HG03442 (cell line): ENCODE measurements at regions not wholly inside any gene's neighbourhood (a gene's known extent, or its start where the extent isn't known, plus 50 kb on each side); places are given as distances from the start of the nearest gene placed in this dataset.
"Not testable (repeated sequence)": the region's sequence is repeated elsewhere in the genome, so short reads cannot be mapped to it uniquely, and the experiment has no call there.

Experiments
- ATAC-seq: cut with Tn5 transposase; IDR thresholded peaks from one replicate; pipeline ENCODE4 v1.9.1; 2021; ENCODE audit warnings: mild to moderate bottlenecking, moderate library complexity; ENCODE audit not compliant: unreplicated experiment

DNA sequence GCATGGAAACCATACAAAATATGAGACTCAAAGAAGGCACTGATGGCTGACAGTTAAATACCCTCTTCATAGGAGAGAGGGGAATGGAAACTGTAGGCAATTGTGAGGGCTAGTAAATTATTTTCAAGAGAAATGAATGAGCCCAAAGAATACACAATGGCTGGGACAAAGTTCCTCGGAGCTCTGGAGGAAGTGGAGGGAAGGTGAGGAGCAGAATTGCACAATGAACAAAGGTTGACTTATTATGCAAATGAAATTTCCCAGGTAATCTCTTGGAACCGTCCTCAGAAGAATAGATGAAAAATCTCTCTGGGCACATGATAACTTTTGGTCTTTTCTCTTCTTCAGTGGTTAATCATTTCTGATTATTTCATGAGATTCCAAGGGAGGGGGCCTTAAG lies 202.6 kb upstream of the VCX start:
- no peak for ATAC-seq

DNA sequence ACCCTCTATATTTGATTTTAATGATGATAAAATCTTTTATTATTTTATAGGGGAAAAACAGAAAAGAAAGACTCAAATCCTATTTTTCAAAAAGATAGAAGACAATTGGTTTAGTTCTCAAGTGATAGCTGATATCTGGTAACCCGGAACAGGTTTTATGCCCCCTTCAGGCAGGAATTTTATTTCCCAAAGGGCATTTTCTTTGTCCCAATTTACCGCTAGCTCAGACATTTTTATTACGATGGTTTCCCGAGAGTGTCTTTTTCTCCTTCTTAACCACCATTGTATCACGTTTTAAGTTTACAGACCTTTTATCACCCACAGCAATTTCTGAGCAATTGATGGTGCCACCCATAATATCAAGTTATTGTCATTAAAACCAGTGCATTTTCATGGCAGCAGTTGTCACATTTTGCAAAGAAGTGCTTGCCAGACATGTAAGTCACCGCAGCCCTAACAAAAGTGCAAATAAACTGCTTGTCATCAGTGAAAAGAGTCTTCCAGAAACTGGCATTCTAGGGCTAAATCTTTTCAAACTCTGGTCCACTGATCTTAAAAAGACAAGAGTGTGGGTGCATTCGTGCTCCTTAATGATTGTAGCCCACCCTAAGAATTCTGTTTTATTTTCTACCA lies 204.8 kb upstream of the VCX start:
- ATAC-seq: no peak

DNA sequence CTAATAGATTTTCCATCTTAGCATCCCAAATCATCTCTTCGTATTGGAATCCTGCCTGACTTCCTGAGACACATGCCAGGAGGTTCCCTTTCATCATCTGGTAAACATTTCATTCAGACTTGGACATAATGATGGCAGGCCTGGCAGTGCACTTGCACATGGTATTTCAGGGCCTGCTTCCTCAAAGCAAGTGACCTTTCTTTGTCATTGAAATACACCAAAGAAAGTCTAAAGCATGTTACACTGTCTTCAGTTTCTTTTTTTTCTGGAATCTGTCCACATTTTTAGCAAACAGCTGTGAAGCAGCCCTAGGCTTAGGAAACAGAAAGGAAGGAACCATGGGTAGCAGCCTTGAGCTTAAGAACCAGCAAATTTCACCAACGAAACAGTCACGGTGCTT lies 205.9 kb upstream of the VCX start:
- no peak for ATAC-seq

DNA sequence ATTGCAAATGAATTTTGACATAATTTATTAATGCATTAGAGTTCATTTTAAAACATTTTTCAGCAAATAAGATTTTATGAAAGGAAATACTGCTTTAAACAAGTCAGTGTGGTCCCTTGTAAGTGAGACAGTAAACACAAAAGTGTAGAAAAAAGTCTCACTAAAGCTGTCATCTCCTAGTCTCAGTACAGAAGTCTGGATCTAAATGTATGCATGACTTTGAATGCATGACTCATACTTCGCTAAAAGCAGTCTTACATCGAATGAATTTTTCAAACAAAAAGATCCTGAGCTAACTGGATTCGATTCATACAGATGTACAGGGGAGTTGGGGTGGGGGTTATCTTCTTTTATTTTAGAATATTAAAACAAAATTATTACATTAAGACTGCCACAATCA lies 207.4 kb upstream of the VCX start:
- no peak for ATAC-seq

DNA sequence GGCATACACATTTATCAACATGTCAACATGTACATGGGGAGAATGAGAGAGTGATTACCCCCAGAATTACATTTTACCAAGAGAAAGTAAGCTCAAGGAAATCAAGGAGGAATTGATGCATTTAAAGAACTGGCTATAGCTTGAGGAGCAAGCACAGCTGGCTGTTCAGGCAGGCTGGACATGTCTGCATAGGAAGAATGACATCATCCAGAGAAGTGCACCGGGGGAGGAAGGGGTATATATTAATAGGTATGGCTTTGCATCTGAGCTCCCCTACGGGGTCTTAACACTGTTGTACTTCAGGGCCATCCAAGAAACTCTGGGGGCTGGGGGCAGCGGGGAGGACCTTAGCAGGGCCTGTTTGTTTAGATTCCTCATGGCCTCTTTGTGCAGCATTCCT lies 222.4 kb upstream of the VCX start:
- ATAC-seq: no peak

DNA sequence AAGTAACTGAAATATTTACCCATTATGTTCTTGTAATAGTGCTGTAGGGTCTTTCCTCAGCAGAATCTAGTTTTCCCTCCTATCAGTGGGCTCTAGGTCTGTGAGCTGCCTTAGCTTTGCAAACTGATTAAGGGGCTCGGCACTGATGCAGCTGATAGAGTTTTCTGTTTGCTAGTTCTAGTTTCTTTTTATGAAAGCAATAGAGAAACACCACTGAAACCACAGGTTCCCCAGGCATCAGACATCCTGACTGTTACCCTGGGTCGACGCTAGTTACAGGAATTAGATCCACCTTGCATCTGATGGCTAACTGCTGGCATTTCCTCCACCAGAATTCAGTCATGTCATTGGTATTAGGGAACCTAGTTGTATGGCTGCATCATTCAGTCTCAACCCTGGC lies 225.0 kb upstream of the VCX start:
- no peak for ATAC-seq

DNA sequence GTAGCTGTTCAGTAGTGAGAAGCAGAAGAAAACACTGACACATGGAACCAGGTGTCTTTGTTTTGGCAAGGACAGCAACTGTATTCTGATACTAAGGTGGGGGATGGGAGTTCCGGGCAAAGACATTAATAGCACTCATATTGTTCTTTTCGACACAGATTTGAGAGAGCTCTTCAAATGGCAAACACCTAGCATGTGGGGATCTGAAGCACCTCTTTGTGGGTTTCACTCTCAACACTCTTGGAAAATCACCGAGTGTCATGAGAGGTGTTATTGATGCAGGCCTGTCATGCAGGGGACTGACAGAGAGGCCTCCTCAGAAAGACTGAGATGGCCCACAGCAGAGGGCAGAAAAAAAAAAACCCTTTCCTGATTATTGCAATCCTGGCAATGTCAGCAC lies 228.4 kb upstream of the VCX start:
- ATAC-seq: no peak

DNA sequence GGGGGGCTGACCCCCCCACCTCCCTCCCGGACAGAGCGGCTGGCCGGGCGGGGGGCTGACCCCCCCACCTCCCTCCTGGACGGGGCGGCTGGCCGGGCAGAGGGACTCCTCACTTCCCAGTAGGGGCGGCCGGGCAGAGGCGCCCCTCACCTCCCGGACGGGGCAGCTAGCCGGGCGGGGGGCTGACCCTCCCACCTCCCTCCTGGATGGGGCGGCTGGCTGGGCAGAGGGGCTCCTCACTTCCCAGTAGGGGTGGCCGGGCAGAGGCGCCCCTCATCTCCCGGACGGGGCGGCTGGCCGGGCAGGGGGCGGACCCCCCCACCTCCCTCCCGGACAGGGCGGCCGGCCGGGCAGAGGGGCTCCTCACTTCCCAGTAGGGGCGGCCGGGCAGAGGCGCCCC lies 234.3 kb upstream of the VCX start:
- not testable (repeated sequence) for ATAC-seq

DNA sequence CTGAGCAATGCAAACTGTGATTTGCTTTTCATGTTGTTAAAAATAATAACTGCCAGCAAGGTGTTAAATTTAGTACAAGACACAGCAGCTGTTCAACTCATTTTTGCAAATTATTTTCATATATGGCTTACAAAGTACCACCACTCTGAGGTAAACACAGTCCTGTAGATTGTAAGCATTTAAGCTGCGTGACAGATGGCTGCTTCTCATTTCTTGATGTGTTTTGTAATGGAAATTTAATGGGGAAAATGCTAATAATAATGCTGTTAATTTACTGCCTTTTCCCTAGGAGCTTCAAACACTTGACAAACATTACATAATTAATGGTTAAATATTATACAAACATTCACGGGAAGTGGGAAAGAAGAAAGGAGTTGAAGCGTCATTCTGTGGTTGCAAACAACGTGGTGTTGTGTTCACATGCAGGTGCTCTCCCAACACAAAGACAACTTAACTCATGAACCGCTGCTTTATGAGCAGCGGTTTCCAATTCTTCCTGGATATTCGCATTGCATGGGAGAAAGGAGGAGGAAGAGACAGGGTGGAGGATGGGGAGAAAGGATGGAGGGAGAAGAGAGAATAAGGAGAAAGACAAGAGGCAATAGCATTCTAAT lies 236.8 kb upstream of the VCX start:
- no peak for ATAC-seq

DNA sequence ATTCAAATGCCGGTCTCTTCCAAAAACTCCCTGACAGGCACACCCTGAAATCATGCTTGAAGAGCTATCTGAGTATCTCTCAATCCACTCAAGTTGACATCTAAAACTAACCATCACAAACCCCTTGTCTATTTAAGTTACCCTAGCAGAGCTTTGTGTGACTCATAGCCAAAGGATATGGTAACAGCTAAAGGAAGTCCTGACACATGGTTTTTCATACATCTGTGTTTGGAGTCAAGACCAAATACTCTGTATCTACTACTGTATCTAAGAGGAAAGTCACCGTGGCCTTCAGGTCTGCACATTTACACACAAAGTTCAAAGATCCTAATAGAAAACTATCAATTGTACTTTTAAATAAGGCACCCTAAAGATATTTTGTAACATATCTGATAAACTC lies 239.6 kb upstream of the VCX start:
- ATAC-seq: no peak

DNA sequence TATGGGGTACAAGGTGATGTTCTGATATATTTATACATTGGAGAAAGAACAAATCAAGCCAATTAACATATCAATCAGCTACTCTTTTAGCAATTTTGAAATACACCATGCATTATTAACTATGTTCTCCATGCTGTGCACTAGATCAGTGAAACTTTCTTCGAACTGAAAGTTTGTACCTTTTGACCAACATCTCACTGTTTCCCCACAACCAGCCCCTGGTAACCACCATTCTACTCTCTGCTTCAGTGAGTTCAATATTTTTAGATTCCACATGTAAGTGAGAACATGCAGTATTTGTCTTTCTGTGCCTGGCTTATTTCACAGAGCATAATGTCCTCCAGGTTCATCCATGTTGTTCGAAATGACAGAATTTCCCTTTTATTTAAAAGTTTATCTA lies 246.1 kb upstream of the VCX start:
- ATAC-seq: no peak

DNA sequence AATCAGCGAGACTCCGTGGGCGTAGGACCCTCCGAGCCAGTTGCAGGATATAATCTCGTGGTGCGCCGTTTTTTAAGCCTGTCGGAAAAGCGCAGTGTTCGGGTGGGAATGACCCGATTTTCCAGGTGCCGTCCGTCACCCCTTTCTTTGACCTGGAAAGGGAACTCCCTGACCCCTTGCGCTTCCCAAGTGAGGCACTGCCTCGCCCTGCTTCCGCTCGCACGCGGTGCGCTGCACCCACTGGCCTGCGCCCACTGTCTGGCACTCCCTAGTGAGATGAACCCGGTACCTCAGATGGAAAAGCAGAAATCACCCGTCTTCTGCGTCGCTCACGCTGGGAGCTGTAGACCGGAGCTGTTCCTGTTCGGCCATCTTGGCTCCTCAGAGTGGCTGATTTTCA lies 249.6 kb upstream of the VCX start:
- not testable (repeated sequence) for ATAC-seq

DNA sequence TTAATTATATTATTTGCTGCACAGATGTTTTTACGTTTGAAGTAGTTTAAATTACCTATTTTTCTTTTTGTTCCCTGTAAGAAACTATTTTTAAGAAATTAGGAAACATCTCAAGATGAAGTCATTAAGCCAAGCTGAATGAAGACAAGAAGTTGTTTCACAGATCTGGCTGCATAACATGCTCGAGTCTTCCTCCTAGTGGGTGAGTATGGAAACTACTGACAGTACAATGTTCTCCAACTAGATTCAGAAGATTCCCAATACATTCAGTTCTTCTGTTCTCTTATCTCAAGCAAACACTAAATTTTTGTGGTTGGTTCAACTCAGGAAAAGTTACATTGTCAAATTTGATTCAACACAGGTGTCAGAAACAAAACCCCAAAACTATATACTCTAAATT lies 256.8 kb upstream of the VCX start:
- ATAC-seq: no peak

DNA sequence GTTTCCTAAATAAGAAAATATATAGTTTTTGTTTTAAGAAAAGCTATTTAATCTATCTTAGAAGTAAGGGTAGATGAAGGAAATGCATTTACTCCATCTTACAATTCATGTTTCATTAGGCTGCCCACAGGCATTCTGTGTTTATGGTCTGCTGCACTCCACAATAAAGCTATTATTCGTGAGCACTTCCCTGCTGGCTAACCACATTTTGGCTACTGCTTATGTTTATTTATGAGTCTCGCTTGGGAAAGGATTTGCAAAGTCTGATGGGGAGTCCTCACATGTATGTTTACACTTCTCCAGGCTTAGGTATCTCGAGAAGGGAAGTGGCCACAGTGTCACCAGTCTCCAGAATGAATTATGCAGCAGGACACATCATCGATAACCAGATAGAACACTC lies 260.8 kb upstream of the VCX start:
- ATAC-seq: no peak

DNA sequence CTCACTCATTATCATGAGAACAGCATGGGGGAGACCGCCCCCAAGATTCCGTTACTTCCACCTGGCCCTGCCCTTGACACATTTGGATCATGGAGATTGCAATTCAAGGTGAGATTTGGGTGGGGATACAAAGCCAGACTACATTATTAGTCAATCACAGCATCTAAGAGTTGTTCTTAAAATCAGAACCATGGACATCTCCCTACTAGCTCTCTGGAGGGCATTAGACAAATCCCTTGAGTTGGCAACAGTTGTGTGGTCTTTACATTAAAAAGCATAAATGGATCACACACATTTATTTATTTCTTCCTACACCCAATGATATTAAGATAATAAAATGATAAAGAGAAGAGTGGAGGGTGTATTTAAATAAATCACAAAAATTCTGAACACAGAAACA lies 262.8 kb upstream of the VCX start:
- ATAC-seq: no peak

DNA sequence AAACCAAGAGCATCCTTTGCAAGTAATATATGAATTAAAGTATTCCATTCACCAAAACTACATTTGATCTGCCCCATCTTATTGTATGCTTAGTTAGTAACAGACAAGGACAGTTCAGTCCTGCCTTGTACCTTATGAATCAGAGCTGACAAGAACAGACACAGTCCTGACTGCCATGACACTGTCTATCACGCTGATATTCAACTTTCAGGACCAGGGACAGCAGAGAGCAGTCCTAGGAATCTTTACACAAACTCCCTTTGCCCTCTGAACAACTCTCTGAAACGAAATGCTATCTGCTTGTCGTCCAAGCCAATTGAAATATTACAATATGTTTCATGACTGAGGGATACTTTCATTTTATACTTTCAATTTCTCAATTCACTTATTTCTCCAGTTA lies 268.6 kb upstream of the VCX start:
- ATAC-seq: no peak

DNA sequence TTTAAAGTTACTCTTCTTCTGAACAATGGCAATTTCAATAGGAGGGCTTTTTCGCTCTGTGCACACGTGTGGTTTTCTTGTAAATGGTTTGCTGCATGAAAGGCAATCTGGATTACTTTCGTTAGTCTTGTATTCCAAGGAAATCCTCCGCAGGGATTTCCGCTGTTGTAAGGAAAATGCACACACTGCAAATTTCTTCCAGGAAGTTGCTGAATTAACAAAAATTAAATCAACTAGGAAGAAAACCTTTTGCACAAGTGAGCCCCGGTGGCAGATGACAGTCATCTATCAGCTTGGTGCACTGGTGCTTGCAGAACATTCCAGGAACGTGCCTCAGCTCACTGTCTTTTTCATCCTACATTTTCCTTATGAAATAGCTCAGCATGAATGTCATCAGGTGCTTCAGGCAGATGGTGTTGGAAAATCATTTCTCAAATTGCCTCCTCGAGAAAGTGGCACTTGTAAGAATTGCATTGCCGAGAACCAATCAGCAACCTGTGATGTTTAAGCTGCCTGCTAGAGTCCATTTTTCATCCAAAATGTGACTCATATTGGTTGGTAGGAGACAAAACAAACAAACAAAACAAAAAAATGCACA lies 272.4 kb upstream of the VCX start:
- no peak for ATAC-seq

DNA sequence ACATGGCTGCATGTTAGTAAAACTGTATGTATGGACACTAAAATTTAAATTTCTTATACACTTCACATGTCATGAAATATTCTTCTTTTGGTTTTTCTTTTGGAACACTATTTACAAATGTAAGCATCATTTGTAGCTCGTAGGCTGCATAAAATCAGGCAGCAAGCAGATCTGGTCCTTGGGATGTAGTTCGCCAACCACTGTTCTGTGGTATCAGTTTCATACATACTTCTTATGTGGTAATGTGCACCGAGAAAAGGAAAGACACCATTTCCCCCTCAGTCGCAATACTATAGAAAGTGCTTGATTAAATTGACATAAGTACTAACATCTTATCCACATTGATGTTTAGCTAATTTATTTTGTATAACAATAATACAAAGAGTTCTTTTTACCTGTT lies 274.4 kb upstream of the VCX start:
- no peak for ATAC-seq

DNA sequence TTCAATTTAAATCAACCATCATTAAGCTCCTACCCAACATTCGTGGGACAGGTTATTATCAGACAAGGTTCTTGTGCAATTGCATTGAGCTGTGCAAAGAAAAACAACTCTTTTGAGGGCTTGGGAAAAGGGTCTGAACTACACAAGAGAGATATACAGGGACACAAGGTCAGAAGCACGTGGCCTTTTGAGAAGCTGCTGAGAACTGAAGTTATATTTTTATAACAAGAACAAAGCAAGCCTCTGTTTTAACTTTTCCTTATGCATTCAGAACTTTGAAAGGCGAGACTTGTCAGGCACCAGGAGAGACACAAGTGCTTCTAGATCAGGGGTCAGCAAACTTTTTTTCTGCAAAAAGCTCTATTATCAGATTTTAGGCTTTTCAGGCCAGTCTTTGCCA lies 274.8 kb upstream of the VCX start:
- ATAC-seq: no peak

DNA sequence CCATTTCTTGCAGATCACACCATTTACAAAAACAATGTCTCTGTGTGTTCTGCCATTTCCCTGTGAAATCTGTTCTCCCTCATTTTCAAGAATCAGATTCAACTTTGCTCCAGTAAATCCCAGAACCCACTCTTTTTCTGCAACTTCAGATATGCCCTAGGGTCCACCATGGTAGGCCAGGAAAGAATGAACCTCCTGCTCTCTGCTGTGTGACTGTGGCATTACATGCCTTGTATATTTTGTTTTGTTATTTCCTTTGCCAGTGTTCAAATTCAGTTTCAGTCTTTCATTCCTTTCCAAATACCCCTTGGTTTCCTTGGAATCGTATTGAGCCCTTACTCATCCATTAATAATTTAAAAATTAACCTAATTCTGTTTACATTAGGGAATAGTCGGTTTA lies 290.2 kb upstream of the VCX start:
- ATAC-seq: no peak

DNA sequence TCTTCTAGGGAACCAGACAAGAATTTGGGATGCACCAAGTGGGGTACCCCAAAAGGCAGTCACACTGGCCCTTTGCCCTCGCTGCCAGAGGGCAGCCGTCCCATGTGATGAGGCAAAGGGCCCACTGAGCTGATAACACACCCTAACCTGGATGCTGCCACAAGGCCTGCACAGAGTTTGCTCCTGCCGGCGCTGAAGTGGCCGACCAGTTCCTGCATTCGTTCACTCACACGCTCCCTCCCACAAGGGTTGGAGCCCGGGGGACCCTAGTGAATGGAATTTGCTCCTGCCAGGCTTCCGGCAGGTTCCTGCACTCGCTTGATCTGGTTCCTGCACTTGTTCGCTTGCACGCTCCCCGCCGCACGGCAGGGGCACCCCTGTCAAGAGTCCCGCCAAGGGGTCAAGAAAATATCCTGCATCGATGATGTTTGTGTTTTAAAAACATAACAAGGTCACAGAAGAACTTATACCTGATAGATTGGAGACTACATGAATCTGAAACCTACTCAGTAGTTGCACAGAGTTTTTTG lies 296.4 kb upstream of the VCX start:
- ATAC-seq: no peak

DNA sequence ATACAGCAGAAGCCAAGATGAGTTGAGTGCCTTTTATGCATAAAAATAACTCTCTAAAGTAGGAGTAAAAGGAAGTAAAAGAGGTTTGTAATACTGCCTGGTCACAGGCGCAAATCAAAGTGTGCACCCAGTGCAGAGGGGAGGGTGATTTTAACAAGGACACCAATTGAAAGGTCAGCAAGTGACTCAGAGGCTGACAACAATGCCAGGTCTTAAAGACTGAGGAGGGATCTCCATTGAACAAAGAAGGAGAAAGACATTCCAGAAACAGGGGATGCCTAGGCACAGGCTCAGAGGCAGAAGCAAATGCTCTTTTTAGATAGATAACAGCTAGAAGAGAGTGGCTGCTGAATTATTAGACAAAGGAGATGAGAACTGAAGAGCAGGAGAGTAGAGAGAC lies 297.4 kb upstream of the VCX start:
- no peak for ATAC-seq
